Vagina (tissue), 2 donors: ENCODE measurements at regions not wholly inside any gene's neighbourhood (a gene's known extent, or its start where the extent isn't known, plus 50 kb on each side); places are given as distances from the start of the nearest gene placed in this dataset.

Experiments used
- DNase-seq, 2 donors: peaks; one replicate each; pipeline ENCODE4 v3.0.0-alpha.2; 2017; ENCODE audit errors: extremely low spot score in 2 of 2
- H3K27ac ChIP-seq: fragments of 200-600 bp; sonication (generic); one replicate; pipeline ENCODE4 v1.5.1; 2019
- H3K27me3 ChIP-seq: fragments of 200-600 bp; sonication (generic); one replicate; pipeline ENCODE4 v1.5.1; 2019
- H3K36me3 ChIP-seq, 2 donors: fragments of 200-600 bp; sonication (generic); one replicate each; pipeline ENCODE4 v1.5.1; 2017 to 2019
- H3K4me1 ChIP-seq: fragments of 200-600 bp; sonication (generic); one replicate; pipeline ENCODE4 v1.5.1; 2019
- H3K4me3 ChIP-seq, 2 donors: fragments of 200-600 bp; sonication (generic); 1 replicate in 1 of 2; 2 replicates in 1 of 2; pipeline ENCODE4 v1.5.1; 2016 to 2019
- H3K9me3 ChIP-seq: fragments of 200-600 bp; sonication (generic); one replicate; pipeline ENCODE4 v1.5.1; 2019
- POLR2A ChIP-seq, 2 donors: fragments of 450-650 bp; IDR thresholded peaks; one replicate each; pipeline ENCODE4 v1.6.1; 2017; ENCODE audit warnings: antibody characterized with exemption in 2 of 2, mild to moderate bottlenecking in 2 of 2, moderate library complexity in 2 of 2
- POLR2AphosphoS5 ChIP-seq, 2 donors: sonication (generic); formaldehyde crosslinking; IDR thresholded peaks; one replicate each; pipeline ENCODE4 v1.9.0; 2017; ENCODE audit warnings: antibody characterized with exemption in 2 of 2, mild to moderate bottlenecking in 2 of 2, low read depth in 1 of 2; ENCODE audit not compliant: insufficient read depth in 1 of 2
- intact Hi-C: fragments of 100-400 bp; cut with DNase I; formaldehyde crosslinking; loops from one replicate; pipeline ENCODE4 v1.15.1; 2023
- TF ChIP-seq, protein P1 (sequence below), 3 experiments: fragments of 450-650 bp in 2 of 3; fragments of 200-600 bp in 1 of 3; sonication (generic) in 1 of 3; IDR thresholded peaks; one replicate each; pipeline ENCODE4 v1.5.1; 2017 to 2019; ENCODE audit warnings: antibody characterized with exemption in 3 of 3, mild to moderate bottlenecking in 2 of 3, moderate library complexity in 2 of 3

DNA sequence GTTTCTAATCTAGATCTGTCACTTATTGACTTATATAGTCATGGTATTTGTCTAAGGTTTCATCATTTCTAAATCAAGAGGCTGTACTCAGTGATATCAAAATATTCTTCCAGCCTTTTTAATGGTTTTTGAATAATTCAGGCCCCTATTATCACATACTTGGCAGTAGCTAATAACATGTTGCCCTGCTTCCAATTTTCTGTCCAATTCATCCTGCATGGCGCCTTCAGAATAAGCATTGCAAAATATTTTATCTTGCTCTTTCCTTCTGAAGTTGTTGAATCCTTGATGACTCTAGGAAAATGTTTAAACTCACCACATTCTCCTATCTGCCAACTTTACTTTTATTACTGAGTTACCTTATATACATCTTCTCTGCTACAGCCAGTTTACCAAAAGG is 517.2 kb upstream of the B3GALT2 start:
- no peak overlapping the region for H3K4me3 ChIP-seq
- DNase-seq = no peak
- H3K27ac ChIP-seq = no peak overlapping the region
- no peaks in the 10 kb centered on the region for H3K36me3 ChIP-seq
- H3K27me3 ChIP-seq = no peaks in the 10 kb centered on the region
- no peaks in the 10 kb centered on the region for H3K4me1 ChIP-seq
- H3K9me3 ChIP-seq = no peaks in the 10 kb centered on the region
- intact Hi-C loops = no loop called here
- TF ChIP-seq, protein P1, sequence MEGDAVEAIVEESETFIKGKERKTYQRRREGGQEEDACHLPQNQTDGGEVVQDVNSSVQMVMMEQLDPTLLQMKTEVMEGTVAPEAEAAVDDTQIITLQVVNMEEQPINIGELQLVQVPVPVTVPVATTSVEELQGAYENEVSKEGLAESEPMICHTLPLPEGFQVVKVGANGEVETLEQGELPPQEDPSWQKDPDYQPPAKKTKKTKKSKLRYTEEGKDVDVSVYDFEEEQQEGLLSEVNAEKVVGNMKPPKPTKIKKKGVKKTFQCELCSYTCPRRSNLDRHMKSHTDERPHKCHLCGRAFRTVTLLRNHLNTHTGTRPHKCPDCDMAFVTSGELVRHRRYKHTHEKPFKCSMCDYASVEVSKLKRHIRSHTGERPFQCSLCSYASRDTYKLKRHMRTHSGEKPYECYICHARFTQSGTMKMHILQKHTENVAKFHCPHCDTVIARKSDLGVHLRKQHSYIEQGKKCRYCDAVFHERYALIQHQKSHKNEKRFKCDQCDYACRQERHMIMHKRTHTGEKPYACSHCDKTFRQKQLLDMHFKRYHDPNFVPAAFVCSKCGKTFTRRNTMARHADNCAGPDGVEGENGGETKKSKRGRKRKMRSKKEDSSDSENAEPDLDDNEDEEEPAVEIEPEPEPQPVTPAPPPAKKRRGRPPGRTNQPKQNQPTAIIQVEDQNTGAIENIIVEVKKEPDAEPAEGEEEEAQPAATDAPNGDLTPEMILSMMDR (IDR thresholded peaks at IDR 0.05) = no peak

DNA sequence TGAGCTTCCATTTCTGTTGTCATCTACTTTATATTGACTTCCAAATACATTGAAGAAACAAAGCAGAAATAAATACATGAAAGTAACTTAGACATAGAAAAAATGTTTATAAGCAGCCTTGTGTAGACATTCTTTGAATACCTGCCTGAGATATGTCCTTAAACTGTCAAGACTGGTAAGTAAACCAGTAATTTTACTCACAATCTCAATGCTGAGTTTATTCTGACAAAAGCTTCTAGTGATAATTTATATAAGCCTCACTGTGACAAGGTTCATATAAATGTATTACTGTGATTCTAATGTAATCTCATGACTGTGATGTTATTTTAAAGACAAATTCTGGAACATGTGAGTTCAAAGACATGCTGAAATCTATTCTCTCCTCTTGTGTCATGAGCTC is 516.7 kb upstream of the B3GALT2 start:
- H3K36me3 ChIP-seq = no peaks in the 10 kb centered on the region
- H3K4me3 ChIP-seq = no peak overlapping the region
- H3K27me3 ChIP-seq = no peaks in the 10 kb centered on the region
- H3K9me3 ChIP-seq = no peaks in the 10 kb centered on the region
- TF ChIP-seq, protein P1 (IDR thresholded peaks at IDR 0.05) = no peak
- TF ChIP-seq POLR2A (IDR thresholded peaks at IDR 0.05) (no peak), POLR2AphosphoS5 (IDR thresholded peaks at IDR 0.05; ENCODE audit: insufficient read depth in 1 of 2, low read depth in 1 of 2) (no peak)
- DNase-seq = no peak
- no peaks in the 10 kb centered on the region for H3K4me1 ChIP-seq
- H3K27ac ChIP-seq = no peak overlapping the region
- intact Hi-C loops = no loop called here

DNA sequence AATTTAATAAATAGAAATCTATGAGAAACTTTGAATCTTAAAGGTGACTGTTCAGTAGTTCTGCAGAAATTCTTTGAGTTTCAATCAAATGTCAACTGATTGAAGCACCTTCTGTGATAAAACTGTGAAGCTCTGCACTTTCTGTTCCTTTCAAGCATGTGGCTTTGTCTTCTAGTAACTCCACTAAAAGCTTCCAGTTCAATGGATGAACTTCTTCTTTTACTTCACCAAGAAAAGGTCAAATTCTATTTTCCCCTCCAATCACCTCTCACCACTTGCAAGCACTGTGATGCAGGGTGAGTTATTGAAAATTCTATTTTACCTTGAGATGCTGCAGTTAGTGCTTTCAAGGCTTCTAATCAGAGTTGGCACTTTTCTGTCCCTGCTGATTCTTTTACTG is 515.3 kb upstream of the B3GALT2 start:
- DNase-seq = no peak
- intact Hi-C loops = no loop called here
- Histone ChIP-seq H3K4me1 (no peaks in the 10 kb centered on the region), H3K27ac (no peak overlapping the region), H3K9me3 (no peaks in the 10 kb centered on the region), H3K4me3 (no peak overlapping the region), H3K27me3 (no peaks in the 10 kb centered on the region), H3K36me3 (no peaks in the 10 kb centered on the region)
- TF ChIP-seq POLR2A (IDR thresholded peaks at IDR 0.05) (no peak), POLR2AphosphoS5 (IDR thresholded peaks at IDR 0.05; ENCODE audit: insufficient read depth in 1 of 2, low read depth in 1 of 2) (no peak)
- TF ChIP-seq, protein P1 (IDR thresholded peaks at IDR 0.05) = no peak

DNA sequence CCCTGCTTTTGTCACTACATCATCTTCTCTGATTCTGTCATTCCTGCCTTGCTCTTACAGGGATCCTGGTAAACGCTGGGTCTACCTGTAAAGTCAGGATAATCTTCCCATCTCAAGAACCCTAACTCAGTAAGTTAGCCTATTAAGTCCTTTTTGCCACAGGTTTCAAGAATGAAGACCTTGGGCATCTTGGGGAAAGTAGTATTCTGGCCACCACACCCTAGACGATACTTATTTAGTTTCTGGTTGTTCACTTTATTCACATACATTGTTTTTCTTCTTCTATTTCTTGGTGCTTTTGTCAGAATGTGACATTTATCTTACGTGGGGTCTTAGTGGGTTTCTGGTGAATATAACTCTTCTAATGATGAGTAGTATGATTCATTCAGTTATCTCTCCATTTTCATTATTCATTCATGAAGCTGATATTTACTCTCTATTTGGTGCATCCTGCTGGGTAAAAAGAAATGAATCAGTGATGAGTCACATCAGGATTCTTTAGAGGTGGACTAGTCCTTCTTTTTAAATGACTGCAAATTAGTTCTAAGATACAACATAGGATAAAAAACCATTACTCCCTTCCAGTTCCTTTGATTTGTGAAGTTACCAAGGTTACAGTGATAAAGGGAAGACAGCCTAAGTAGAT is 514.4 kb upstream of the B3GALT2 start:
- intact Hi-C loops = no loop called here
- H3K9me3 ChIP-seq = no peaks in the 10 kb centered on the region
- no peak overlapping the region for H3K4me3 ChIP-seq
- no peaks in the 10 kb centered on the region for H3K27me3 ChIP-seq
- no peak for DNase-seq
- H3K4me1 ChIP-seq = no peaks in the 10 kb centered on the region
- H3K27ac ChIP-seq = no peak overlapping the region
- TF ChIP-seq, protein P1 (IDR thresholded peaks at IDR 0.05) = no peak
- TF ChIP-seq POLR2AphosphoS5 (IDR thresholded peaks at IDR 0.05; ENCODE audit: insufficient read depth in 1 of 2, low read depth in 1 of 2) (no peak), POLR2A (IDR thresholded peaks at IDR 0.05) (no peak)
- H3K36me3 ChIP-seq = no peaks in the 10 kb centered on the region

DNA sequence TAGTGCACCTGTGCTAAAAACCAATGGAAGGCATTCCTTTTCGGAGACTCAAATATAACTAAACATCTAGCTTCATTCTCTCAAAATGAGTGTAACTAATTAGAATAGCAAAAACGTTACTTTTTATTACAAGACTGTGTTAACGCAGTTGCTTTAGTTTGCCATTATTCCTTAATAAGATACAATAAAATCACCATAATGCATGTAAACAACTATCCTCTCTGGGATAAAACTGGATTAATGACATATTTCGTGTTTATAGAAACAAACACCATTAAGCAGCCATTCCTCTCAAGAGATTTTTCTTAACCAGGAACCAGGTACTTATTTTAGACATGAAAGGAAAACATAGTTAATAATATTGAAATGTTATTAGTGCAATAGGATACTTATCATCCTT is 512.8 kb upstream of the B3GALT2 start:
- no peak overlapping the region for H3K4me3 ChIP-seq
- intact Hi-C loops = no loop called here

More for the DNA sequence above, 512.8 kb upstream of the B3GALT2 start:
- DNase-seq = no peak
- no peaks in the 10 kb centered on the region for H3K4me1 ChIP-seq
- no peaks in the 10 kb centered on the region for H3K36me3 ChIP-seq
- no peak for TF ChIP-seq POLR2AphosphoS5 (IDR thresholded peaks at IDR 0.05; ENCODE audit: insufficient read depth in 1 of 2, low read depth in 1 of 2)
- TF ChIP-seq, protein P1 (IDR thresholded peaks at IDR 0.05) = no peak
- TF ChIP-seq POLR2A (IDR thresholded peaks at IDR 0.05) = no peak
- H3K27me3 ChIP-seq = no peaks in the 10 kb centered on the region
- no peaks in the 10 kb centered on the region for H3K9me3 ChIP-seq
- H3K27ac ChIP-seq = no peak overlapping the region
